Endothelial cell (in vitro differentiated cells): ENCODE measurements at regions not wholly inside any gene's neighbourhood (a gene's known extent, or its start where the extent isn't known, plus 50 kb on each side); places are given as distances from the start of the nearest gene placed in this dataset.

ENCODE experiments used
- DNase-seq: peaks from one replicate; pipeline ENCODE4 v3.0.0; 2021; ENCODE audit warnings: low spot score
- H3K27ac Mint-ChIP-seq: one replicate; pipeline ENCODE4 v1.8.0; 2021; ENCODE audit warnings: mixed read lengths, inconsistent platforms; ENCODE audit not compliant: unreplicated experiment
- H3K27me3 Mint-ChIP-seq: one replicate; pipeline ENCODE4 v1.8.0; 2021; ENCODE audit warnings: mild to moderate bottlenecking, moderate library complexity, mixed read lengths, inconsistent platforms; ENCODE audit not compliant: unreplicated experiment
- H3K36me3 Mint-ChIP-seq: one replicate; pipeline ENCODE4 v1.8.0; 2021; ENCODE audit warnings: mild to moderate bottlenecking, low read depth, mixed read lengths, inconsistent platforms; ENCODE audit not compliant: unreplicated experiment
- H3K4me1 Mint-ChIP-seq: one replicate; pipeline ENCODE4 v1.8.0; 2021; ENCODE audit warnings: mild to moderate bottlenecking, mixed read lengths, inconsistent platforms; ENCODE audit not compliant: unreplicated experiment
- H3K4me3 Mint-ChIP-seq: one replicate; pipeline ENCODE4 v1.8.0; 2021; ENCODE audit warnings: mild to moderate bottlenecking, mixed read lengths, inconsistent platforms; ENCODE audit not compliant: unreplicated experiment
- H3K9me3 Mint-ChIP-seq: one replicate; pipeline ENCODE4 v1.8.0; 2021; ENCODE audit warnings: mixed read lengths, inconsistent platforms; ENCODE audit not compliant: unreplicated experiment
- CTCF ChIP-seq: fragments of 200-600 bp; sonication (generic); IDR thresholded peaks from one replicate; pipeline ENCODE4 v1.5.0; 2021; ENCODE audit warnings: antibody characterized with exemption; ENCODE audit not compliant: unreplicated experiment

- Mint-ChIP-seq H3K4me3 (no peak overlapping the region), H3K9me3 (no peaks in the 10 kb centered on the region), H3K4me1 (no peaks in the 10 kb centered on the region), H3K27me3 (no peaks in the 10 kb centered on the region), H3K27ac (no peak overlapping the region), H3K36me3 (no peaks in the 10 kb centered on the region)
- no peak for TF ChIP-seq CTCF
- no peak for DNase-seq
These were observed 679.2 kb downstream of the NLGN4X start for GRCh38 chrX:5549512-5549911.

GRCh38 chrX:5537098-5537497 is 691.6 kb downstream of the NLGN4X start:
- Mint-ChIP-seq H3K36me3 (no peaks in the 10 kb centered on the region), H3K27ac (no peak overlapping the region), H3K9me3 (no peaks in the 10 kb centered on the region), H3K4me1 (no peaks in the 10 kb centered on the region), H3K27me3 (peaks cover under 1% of the 10 kb centered on the region), H3K4me3 (no peak overlapping the region)
- DNase-seq, result no peak
- TF ChIP-seq CTCF, result no peak

- Mint-ChIP-seq H3K4me3 (no peak overlapping the region), H3K27me3 (peaks cover 1% of the 10 kb centered on the region), H3K4me1 (no peaks in the 10 kb centered on the region), H3K27ac (no peak overlapping the region), H3K36me3 (no peaks in the 10 kb centered on the region), H3K9me3 (no peaks in the 10 kb centered on the region)
- no peak for TF ChIP-seq CTCF
- no peak for DNase-seq
These were observed 692.4 kb downstream of the NLGN4X start for GRCh38 chrX:5536261-5536660.

- no peaks in the 10 kb centered on the region for H3K9me3 Mint-ChIP-seq
- no peaks in the 10 kb centered on the region for H3K4me1 Mint-ChIP-seq
- H3K27me3 Mint-ChIP-seq, result peaks cover 1% of the 10 kb centered on the region
- no peak for DNase-seq
- H3K4me3 Mint-ChIP-seq, result no peak overlapping the region
- TF ChIP-seq CTCF, result no peak
- no peaks in the 10 kb centered on the region for H3K36me3 Mint-ChIP-seq
- no peak overlapping the region for H3K27ac Mint-ChIP-seq
These were observed 700.6 kb downstream of the NLGN4X start for GRCh38 chrX:5528057-5528456.

- no peaks in the 10 kb centered on the region for H3K4me1 Mint-ChIP-seq
- DNase-seq, result no peak
- no peaks in the 10 kb centered on the region for H3K9me3 Mint-ChIP-seq
- H3K27ac Mint-ChIP-seq, result no peak overlapping the region
- no peak overlapping the region for H3K4me3 Mint-ChIP-seq
- no peaks in the 10 kb centered on the region for H3K27me3 Mint-ChIP-seq
- H3K36me3 Mint-ChIP-seq, result no peaks in the 10 kb centered on the region
- no peak for TF ChIP-seq CTCF
These were observed 702.5 kb downstream of the NLGN4X start for GRCh38 chrX:5526191-5526590.
